ENCODE measurements at regions not wholly inside any gene's neighbourhood (a gene's known extent, or its start where the extent isn't known, plus 50 kb on each side); places are given as distances from the start of the nearest gene placed in this dataset.
"Not testable (repeated sequence)": the region's sequence is repeated elsewhere in the genome, so short reads cannot be mapped to it uniquely, and the experiment has no call there.

GRCh38 chr5:124929000-124929399 lies 182.6 kb upstream of the ZNF608 start:
- no peak for DNase-seq

- no peak for DNase-seq
Observed at GRCh38 chr5:124932791-124933600, 186.6 kb upstream of the ZNF608 start.

GRCh38 chr5:124935065-124935464 lies 188.6 kb upstream of the ZNF608 start:
- DNase-seq = no peak

DNA sequence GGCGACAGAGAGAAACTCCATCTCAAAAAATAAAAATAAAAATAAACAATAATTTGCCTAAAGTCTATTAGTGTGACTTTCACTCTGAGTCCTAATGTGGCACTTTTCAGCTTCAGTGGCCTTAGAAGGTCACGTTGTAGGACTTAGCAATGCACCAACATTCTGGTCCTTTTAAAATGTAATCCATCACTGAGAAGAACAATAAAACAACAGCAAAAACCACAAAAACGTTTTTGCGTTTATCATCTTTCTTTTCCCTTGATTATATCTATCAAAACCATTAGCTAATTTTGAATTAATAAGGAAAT lies 190.1 kb upstream of the ZNF608 start:
- DNase-seq = no peak

DNA sequence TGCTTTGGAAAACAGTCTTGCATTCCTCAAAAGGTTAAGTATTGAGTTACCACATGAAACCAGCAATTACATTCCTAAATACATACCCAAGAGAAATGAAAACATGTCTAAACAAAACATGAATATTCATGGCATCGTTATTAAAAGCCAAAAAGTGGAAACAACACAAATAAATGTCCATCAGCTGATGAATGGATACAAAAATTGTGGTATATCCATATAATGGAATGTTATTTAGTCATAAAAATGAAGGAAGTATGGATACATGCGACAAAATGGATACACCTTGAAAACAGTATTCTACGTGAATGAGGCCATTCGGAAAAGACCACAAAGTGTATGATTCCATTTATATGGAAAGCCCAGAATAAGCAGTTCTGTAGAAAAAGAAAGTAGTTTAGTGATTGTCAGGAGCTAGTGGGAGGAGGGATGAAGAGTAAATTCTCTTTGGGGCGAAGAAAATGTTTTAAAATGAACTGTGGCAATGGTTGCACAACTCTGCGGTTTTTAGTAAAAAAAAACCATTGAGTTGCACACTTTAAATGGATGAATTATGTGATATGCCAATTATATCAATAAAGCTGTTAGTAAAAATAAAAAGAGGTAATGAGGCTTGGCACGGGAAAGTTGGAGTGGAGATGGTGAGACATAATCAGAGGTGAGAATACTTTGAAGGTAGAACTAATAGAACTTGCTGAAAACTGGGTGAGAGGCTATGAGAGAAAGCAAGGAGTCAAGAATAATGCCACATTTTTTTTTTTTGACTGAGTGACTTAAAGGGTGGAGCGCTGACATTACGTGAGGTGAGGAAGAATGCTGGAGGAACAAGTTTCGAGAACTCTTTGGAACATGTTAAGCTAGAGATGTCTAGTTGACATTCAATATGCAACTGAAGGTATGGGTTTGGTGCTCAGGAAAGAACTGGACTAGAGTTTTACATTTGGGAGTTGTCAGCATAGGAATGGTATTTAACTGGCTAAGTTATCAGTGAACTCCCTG lies 194.9 kb upstream of the ZNF608 start:
- no peak for DNase-seq

DNA sequence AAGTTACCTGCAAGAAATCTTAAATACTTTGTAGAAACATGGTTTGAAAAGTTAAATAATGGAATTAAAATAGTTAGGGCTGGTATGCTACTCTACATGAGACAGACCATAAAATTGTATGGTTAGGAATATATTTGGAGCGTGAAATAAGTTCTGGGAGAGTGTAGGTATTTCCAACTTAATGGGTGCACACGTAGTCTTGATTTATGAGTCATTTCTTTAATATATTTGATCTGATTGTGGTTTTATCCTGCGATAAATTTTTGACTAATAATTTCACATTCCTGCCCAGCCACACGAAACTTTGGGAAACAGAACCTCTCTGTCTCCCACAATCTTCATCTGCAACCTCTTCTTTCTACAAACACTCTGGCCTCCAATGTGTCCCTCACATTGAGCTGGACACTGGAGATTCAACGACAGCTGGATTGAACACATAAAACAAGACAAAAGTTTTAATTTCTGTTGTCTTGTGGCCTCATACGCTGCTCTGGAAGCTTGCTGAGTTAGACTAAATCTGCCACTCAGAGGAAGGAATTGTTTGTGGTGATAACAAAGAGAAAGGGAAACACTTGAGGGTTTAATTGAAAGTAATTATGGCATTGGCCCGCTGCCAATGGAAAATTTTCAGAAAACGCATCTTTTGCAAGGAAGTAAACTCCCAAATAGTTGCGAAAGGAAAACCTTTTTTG lies 201.8 kb upstream of the ZNF608 start:
- no peak for DNase-seq

DNA sequence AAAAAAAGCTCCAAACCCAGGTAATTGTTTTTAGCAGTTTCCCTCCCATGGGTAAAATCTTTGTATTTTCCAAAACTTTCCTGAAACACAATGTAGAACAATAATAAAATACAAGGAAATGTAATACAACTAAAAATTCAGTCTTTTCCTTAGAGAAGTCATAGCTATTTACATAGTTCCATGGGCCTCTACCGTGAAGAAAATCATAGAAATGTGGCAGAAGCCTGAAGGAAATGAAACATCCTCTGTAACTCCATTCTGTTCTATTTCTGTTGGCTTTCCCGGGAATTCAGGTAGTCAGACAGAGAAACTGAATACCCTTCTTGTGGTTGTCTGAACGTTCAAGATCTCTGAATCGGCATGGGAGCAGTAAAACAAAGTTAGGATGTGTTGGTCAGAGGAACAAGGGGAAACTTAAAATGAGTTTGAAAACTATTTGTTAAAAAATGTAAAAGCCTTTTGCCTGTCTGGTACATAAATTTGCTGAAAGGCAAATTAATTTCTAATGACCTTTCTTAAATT lies 202.4 kb upstream of the ZNF608 start:
- no peak for DNase-seq

GRCh38 chr5:124949862-124950261 lies 203.4 kb upstream of the ZNF608 start:
- DNase-seq = no peak

GRCh38 chr5:124951105-124951504 lies 204.7 kb upstream of the ZNF608 start:
- no peak for DNase-seq

DNA sequence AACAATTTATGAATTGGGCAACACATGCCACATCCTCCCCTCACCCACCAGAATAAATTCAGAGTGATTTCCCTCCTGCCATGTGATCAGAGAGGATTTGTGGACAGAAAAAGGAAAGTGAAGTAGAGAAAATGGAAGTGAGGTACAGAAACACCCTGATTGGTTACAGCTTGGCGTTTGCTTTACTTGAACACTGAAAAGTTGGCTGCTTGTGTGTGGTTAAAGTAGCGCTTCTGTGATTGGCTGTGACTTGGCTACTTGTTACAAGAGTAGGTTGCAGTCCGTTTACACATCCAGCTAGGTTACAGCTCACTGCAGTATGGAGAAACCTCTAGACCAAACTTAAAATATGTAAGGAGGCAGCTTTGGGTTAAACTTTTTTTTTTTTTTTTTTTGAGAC lies 205.2 kb upstream of the ZNF608 start:
- DNase-seq = no peak

DNA sequence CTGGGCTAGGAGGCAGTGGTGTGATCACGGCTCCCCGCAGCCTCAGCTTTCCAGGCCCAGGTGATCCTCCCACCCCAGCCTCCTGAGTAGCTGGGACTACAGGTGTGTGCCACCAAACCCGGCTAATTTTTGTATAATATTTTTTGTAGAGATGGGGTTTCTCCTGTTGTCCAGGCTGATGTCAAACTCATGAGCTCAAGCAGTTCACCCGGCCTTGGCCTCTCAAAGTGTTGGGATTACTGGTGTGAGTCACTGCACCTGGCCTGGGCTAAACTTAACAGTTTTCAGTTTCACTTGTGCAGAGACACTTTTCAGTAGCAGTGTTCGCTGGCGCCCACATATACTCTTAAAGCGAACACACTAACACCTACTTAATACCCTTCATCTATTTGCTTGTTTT lies 205.6 kb upstream of the ZNF608 start:
- DNase-seq = no peak

- no peak for DNase-seq
Observed at GRCh38 chr5:124952566-124952965, 206.1 kb upstream of the ZNF608 start.

GRCh38 chr5:124954784-124955183 lies 208.3 kb upstream of the ZNF608 start:
- DNase-seq = no peak

GRCh38 chr5:124956471-124957029 lies 210.1 kb upstream of the ZNF608 start:
- no peak for DNase-seq

- no peak for DNase-seq
Observed at GRCh38 chr5:124957063-124957462, 210.6 kb upstream of the ZNF608 start.

DNA sequence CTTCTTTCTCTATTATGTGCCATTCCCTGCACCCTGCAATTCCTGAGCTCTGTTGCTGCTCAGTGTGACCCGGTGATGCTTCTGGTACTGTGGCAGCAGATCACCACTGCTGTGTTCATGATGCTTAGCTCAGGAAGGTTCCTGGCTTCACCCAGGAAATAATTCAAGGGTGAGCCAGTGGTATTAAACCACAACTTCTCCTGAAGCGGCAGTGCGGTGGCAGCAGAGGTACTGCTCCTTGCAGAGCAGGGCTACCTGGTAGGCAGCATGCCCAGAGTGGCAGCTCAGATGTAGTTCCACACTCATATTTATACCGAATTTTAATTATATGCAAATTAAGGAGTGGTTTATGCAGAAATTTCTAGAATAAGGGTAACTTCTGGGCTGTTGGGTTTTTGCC lies 213.8 kb upstream of the ZNF608 start:
- no peak for DNase-seq

GRCh38 chr5:124961521-124961920 lies 215.1 kb upstream of the ZNF608 start:
- DNase-seq = no peak

GRCh38 chr5:124962111-124962510 lies 215.7 kb upstream of the ZNF608 start:
- no peak for DNase-seq

DNA sequence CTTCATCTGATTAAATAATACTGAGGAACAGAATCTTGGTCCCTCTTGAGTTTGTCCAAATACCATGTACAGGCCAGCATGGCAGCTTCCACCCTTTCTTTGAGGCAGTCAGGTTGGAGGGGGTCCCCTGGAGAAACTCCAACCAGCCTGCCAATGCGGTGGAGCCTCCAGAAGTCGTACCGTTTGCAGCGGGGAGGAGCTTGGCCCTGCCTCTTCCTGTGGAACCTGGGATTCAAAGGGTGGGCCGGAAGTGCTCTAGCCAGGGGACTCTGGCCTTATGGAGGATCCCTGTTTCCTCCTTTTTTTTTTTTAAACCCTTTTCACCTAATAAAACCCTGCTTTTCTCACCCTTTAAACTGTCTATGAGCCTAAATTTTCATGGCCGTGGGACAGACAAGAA lies 216.3 kb upstream of the ZNF608 start:
- DNase-seq = no peak

DNA sequence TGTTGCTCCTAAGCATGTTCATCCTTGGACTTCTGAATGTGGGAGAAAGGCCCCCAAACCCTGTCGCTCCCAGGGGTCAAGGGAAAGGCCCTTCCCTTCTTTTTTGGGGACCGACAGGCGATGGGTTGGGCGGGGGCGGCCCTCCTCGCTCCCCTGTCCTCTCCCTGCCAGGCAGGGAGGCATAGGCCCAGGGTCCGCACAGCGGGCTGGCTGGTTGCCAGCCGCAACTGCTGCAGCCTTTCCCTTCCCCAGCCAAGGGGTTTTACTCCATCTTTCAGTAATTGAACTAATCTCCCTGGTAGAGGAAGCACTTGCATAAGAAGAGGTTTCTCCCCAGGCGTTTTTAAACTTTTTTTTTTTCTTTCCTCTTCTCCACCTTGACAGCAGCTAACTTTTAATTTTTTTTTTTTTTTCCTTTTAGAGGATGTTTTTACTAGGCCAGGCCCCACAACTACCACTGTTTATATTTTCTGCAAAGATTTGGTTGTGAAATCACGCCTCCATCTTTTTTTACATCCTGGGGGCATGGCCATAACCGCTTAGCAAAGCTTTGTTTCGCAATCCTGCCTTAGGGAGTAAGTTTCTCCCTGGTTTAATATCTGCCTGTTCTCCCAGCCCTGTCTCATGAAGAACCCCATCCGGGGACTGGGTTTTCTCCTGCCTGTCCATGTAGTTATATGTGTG lies 216.9 kb upstream of the ZNF608 start:
- DNase-seq = no peak

DNA sequence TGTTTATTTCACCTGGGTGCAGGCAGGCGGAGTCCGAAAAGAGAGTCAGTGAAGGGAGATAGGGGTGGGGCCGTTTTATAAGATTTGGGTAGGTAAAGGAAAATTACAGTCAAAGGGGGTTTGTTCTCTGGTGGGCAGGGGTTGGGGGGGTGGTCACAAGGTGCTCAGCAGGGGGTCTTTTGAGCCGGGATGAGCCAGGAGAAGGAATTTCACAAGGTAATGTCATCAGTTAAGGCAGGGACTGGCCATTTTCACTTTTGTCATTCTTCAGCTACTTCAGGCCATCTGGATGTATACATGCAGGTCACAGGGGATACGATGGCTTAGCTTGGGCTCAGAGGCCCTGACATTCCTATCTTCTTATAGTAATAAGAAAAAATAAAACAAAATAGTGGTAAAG lies 220.3 kb upstream of the ZNF608 start:
- DNase-seq = not testable (repeated sequence)

- not testable (repeated sequence) for DNase-seq
Observed at GRCh38 chr5:124970381-124970780, 223.9 kb upstream of the ZNF608 start.

All from CD4-positive, alpha-beta T cell treated with Interleukin-17A for 4 hours (primary cell).